DMS53 (cell line): ENCODE measurements at regions not wholly inside any gene's neighbourhood (a gene's known extent, or its start where the extent isn't known, plus 50 kb on each side); places are given as distances from the start of the nearest gene placed in this dataset.
"Not testable (repeated sequence)": the region's sequence is repeated elsewhere in the genome, so short reads cannot be mapped to it uniquely, and the experiment has no call there.

Source experiments
- DNase-seq: peaks from one replicate; lab custom pipeline; 2025; lab: John Stamatoyannopoulos, UW

GRCh38 chr2:40953341-40953740 lies 501.5 kb upstream of the SLC8A1 start:
- DNase-seq = no peak

DNA sequence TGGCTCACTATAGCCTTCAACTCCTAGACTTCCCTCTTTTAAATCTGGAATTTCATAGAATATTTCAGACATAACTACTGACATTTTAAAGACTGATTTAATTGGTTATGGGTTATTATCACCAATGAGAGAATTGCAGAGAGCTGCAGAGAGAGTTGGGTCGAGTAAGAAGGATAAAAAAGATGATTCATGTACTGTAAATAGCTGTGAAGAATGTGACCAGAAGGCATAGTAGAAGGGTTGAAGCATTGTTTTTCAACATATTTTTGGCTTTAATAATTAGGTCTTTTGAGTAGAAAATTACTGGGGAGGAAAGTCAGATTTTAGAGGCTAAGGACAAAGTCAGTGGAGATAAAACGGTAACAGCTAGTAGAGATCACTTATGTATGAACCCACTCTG lies 503.2 kb upstream of the SLC8A1 start:
- no peak for DNase-seq

DNA sequence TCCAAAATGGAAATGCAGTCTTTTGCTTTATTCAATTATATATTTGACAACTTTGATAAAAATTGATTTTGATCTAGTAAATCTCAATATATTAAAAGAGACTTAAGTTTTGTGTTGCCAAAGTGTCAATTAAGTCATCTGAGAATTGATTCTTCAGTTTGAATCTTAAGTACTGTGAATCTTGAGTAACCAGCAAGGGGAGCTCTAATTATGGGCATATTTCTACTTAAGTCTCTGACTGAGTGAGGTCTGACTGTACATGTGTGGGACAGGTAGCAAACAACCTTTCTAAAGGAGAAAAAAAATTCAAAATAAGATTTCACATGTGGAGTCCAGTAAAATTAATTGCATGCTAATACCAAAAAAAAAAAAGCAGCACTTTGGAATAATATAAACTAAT lies 503.7 kb upstream of the SLC8A1 start:
- DNase-seq = no peak

DNA sequence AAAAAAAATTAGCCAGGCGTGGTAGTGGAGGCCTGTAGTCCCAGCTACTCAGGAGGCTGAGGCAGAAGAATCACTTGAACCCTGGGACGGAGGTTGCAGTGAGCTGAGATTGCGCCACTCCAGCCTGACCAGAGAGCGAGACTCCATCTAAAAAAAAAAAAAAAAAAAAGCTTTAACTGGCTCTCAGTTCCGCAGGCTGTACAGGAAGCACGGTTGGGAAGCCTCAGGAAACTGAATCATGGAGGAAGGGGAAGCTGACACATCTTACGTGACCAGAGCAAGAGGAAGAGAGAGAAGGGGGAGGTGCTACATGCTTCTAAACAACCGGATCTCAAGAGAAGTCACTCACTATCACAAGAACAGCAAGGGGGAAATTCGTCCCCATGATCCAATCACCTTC lies 505.6 kb upstream of the SLC8A1 start:
- no peak for DNase-seq

GRCh38 chr2:40962026-40962425 lies 510.1 kb upstream of the SLC8A1 start:
- no peak for DNase-seq

GRCh38 chr2:40964509-40965250 lies 512.8 kb upstream of the SLC8A1 start:
- no peak for DNase-seq

GRCh38 chr2:40967451-40967850 lies 515.6 kb upstream of the SLC8A1 start:
- DNase-seq = no peak

DNA sequence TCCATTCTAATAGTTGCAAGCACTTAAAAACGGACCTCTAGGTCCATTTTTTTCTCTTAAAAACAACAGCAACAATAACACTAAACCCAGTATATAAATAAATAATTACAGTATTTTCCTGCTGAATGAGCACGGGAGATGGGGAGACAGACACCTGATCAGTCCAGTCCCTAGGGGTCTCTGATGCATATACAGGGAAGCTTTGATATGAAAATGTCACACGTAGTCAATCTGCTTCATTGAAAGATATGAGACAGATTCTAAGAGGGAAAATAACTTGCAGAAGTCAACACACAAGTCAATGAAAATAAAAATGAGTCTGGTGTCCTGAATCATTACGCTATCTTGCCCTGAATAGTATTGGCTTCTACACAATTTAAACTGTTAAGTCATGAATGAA lies 523.3 kb upstream of the SLC8A1 start:
- DNase-seq = no peak

DNA sequence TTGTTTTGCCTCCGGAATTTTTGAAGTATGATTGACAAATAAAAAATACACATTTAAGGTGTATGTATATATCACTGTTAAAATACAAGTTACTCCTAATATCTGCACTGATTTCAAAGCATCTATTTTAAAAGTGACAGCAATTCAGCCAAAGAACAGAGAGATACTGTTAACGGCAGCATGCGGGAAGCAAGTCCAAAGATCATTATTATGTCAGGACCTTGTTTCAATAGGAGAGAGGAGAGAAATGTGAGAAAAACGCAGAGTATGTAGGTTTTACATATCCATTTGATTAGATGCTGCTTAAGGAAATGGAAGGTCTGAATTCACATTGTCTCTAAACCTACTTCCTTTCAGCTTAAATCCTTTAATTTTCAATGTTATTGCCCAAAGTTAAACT lies 545.5 kb upstream of the SLC8A1 start:
- no peak for DNase-seq

- DNase-seq = no peak
These were observed 548.5 kb upstream of the SLC8A1 start for GRCh38 chr2:41000374-41000773.

DNA sequence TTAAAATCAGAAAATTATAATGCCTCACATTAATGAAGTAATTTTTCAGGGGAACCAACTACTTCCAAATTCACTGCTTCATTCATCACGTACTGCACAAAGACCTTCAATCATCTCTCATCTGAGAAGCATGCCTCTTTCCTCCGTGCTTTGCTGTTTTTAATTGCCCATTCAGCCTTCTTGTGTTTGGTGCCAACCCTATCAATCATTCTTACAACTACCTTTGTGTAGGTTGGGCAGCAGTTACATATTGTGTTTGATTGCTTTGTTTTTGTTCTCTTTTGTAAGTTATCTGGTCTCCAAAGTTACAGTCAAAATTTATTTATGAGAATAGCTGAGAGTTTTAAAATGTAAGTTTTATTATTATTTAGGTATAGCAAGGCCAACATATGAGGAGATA lies 549.0 kb upstream of the SLC8A1 start:
- no peak for DNase-seq

- DNase-seq = no peak
These were observed 552.8 kb upstream of the SLC8A1 start for GRCh38 chr2:41004700-41005099.

DNA sequence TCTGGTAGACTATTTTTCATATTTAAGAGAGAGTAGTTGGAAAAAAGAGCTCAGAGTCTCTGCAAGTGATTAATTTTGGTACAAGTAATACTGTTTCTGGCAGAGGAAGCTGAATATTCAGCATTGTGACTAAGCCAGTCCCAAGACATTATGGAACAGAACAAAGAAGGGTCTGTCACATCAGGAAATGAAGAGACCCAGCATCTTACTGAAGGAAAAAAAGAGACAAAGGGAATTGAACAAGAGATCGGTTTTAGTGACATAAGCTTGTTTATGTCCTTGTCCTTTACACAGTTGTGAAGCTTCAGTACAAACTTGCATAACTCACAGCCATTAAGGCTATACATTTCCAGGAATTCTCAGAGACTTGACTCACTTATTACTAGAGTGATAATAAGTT lies 568.5 kb upstream of the SLC8A1 start:
- DNase-seq = no peak

GRCh38 chr2:41024816-41025215 lies 572.9 kb upstream of the SLC8A1 start:
- DNase-seq = no peak

GRCh38 chr2:41026613-41027012 lies 574.7 kb upstream of the SLC8A1 start:
- no peak for DNase-seq

DNA sequence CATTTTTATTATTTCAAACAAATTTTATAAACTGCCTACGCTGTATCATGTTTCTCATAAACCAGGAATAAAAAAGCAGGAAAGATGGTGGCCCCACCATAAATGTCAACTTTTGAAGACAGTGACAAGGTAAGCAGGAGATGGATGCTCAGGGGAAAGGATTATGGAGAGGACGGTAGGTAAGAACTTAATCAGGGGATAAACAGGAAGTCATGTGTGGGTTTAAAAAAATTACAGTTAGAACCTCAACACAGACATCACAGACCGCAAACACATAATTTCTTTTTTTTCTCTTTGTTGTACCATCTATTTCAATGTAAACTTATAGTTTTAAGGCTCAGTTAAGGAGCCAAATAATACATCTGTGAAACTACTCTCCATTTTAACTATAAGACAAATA lies 575.2 kb upstream of the SLC8A1 start:
- no peak for DNase-seq

DNA sequence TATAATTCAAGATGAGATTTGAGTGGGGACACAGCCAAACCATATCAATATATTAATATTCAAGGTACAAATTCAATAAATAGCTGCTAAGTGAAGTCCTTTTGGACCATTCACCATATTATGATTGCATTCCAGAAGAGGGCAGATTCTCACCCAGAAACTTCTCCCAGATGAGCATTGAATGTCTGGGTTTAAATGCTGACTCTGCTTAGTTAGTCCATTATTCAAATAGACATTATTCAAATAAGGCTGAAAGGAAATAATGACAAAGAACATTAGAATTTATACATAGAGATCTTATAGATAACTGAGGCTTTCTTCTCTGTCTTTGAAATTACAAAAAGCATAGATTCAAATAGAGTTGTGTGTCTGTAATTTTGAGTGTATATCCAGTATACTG lies 579.4 kb upstream of the SLC8A1 start:
- DNase-seq = no peak

DNA sequence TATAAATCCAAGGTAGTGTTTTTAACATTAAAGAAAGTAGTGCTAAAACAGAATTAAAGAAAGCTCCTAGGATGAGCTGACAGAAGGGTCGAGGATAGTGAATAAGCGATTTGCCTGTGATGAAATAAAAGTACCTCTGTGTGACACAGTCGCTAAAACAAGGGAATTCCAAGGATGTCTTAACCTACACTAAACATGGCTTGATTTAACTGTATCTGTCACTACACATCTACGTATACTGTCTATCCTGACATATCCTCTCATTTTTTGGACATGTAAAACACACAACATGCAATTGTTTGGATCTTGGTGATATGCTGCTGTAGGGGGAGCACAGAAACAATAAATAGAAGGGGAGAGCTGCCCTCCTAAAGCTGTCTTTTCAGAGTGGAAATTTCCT lies 580.8 kb upstream of the SLC8A1 start:
- DNase-seq = no peak

GRCh38 chr2:41033127-41033526 lies 581.2 kb upstream of the SLC8A1 start:
- no peak for DNase-seq

GRCh38 chr2:41038408-41038807 lies 586.5 kb upstream of the SLC8A1 start:
- DNase-seq = no peak

DNA sequence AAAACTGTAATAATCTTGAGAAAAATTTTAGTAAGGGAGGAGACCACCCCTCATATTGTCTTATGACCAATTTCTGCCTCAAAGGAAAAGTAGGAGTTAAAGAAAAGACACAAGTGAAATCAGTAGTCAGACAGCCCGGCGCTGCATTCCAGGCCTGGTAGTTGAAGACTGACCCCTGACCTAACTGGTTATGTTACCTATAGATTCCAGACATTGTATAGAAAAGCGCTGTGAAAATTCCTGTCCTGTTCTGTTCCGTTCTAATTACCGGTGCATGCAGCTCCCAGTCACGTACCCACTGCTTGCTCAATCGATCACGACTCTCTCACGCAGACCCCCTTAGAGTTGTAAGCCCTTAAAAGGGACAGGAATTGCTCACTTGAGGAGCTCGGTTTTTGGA lies 587.9 kb upstream of the SLC8A1 start:
- DNase-seq = not testable (repeated sequence)

DNA sequence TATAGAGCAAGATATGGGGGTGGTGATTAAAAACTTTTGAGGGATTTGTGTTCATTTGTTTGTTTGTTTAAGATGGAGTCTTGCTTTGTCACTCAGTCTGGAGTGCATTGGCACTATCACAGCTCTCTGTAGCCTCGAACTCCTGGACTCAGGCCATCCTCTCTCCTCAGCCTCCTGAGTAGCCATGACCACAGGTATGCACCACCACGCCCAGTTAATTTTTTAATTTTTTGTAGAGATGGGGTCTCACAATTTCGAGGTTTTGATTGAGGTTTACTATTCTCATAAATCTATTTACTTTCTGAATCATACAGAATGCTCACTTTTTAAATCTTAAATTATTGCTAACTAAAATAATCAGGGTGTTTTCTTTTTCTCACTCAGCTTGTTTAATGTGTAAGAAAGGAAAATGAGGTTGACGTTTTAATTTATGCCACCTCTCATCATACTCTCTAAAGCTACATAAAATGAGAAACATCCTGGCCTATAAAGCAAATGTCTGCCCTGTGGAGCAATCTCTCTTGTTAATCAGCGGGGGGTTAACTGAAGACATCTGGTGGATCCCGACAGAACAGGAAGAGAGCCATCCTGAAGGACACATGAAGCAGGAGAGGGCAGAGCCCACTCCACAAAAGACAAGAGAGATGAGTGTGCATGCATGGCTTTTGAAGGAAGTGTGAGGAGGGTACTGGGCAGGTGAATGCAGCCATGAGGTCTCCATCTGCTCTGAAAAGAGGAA lies 589.1 kb upstream of the SLC8A1 start:
- no peak for DNase-seq

DNA sequence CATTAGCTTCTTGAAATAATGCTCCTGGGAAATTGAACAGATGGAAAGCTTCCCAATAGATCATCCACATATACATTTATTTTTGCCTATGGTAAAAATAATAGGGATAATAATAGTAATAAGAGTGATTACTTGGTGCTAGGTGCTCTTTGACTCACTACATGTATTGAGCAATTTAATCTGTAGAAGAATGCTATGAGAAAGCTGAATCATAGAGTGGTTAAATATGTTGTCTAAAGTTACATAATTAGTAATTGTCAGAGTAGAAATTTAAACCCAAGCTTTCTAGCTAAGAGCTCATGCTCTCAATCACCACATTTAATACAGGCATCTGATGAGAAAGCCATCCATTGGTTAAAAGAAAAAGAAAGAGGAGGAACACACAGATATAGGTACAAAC lies 590.5 kb upstream of the SLC8A1 start:
- DNase-seq = no peak

- no peak for DNase-seq
These were observed 609.5 kb upstream of the SLC8A1 start for GRCh38 chr2:41061356-41061755.
